A673 (cell line): ENCODE measurements at regions not wholly inside any gene's neighbourhood (a gene's known extent, or its start where the extent isn't known, plus 50 kb on each side); places are given as distances from the start of the nearest gene placed in this dataset.

ENCODE experiments used
- CTCF ChIP-seq: fragments of 300-800, 200-600 bp; sonication (generic); conservative IDR thresholded peaks from 2 replicates; pipeline ENCODE4 v1.5.1; 2017; ENCODE audit warnings: low read depth, mild to moderate bottlenecking, antibody characterized with exemption, low read length, moderate library complexity, mixed read lengths
- EZH2 ChIP-seq: fragments of 200-600 bp; sonication (generic); IDR thresholded peaks from 2 replicates; pipeline ENCODE4 v1.6.1; 2017; ENCODE audit warnings: borderline replicate concordance, low read depth, mild to moderate bottlenecking, mixed read lengths, antibody characterized with exemption, low read length; ENCODE audit not compliant: poor library complexity, severe bottlenecking

- TF ChIP-seq CTCF (no peak), EZH2 (no peak)
These were observed 131.2 kb downstream of the ASB1 start for GRCh38 chr2:238557936-238558335.
